ENCODE measurements at regions not wholly inside any gene's neighbourhood (a gene's known extent, or its start where the extent isn't known, plus 50 kb on each side); places are given as distances from the start of the nearest gene placed in this dataset.

DNA sequence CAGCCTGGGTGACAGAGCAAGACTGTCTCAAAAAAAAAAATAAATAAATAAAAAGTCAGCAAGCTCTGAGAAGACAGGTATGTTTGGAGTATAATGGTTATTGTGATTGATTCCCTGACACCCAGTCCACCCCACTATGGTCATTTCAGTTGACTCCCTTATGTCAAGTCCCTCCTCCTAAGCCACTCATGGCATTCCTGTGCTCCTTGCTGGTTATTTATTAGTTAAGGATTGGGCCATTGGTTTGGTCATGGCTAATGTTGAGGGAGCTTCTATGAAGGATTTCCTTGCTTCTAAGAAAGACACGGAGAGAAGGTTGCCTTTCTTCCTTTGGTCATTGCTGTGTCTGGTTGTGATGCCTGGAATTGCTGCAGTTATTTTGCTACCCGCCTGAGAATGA lies 140.1 kb downstream of the UCHL1 start:
- TF ChIP-seq FOS (IDR thresholded peaks at IDR 0.05; ENCODE audit: borderline replicate concordance, insufficient read depth, low read length) (no peak), POLR2A (IDR thresholded peaks at IDR 0.05; ENCODE audit: low read depth, low read length) (no peak), CTCF (IDR thresholded peaks at IDR 0.05; ENCODE audit: extremely low read depth in 1 of 2, insufficient read depth in 1 of 2, low read depth in 1 of 2, low read length in 2 of 2) (no peak), POLR2AphosphoS5 (IDR thresholded peaks at IDR 0.05; ENCODE audit: insufficient read depth, low read depth, low read length) (no peak), EZH2 (IDR thresholded peaks at IDR 0.05; ENCODE audit: borderline replicate concordance, low read depth, low read length, severe bottlenecking) (no peak), JUN (IDR thresholded peaks at IDR 0.05; ENCODE audit: borderline replicate concordance, insufficient read depth, insufficient read length, low read depth) (no peak), MYC (IDR thresholded peaks at IDR 0.05; ENCODE audit: low read depth, low read length) (no peak), GATA2 (IDR thresholded peaks at IDR 0.05; ENCODE audit: insufficient read depth, insufficient read length, low read depth, low read length) (no peak)
- TF ChIP-seq, protein P1, sequence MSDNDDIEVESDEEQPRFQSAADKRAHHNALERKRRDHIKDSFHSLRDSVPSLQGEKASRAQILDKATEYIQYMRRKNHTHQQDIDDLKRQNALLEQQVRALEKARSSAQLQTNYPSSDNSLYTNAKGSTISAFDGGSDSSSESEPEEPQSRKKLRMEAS (IDR thresholded peaks at IDR 0.05; ENCODE audit: insufficient read depth, insufficient read length): no peak

Data from endothelial cell of umbilical vein (primary cell).